OCI-LY7 (cell line): ENCODE measurements at regions not wholly inside any gene's neighbourhood (a gene's known extent, or its start where the extent isn't known, plus 50 kb on each side); places are given as distances from the start of the nearest gene placed in this dataset.

Experiments used
- BruUV-seq: library from RNA; stranded (reverse); fragments of 400-500 nt; replicated peaks from 2 replicates; lab custom pipeline; 2021; lab: Mats Ljungman, UMichigan
- CTCF ChIA-PET: fragments of 300-600 bp; sonication (Branson Sonifier 250); formaldehyde crosslinking; loops from one replicate; lab custom pipeline; 2022; ENCODE audit warnings: antibody characterized with exemption; ENCODE audit not compliant: unreplicated experiment; lab: Charles Lee
- POLR2A ChIA-PET: fragments of 300-600 bp; sonication (Branson Sonifier 250); formaldehyde crosslinking; loops from one replicate; lab custom pipeline; 2022; ENCODE audit warnings: antibody characterized with exemption; lab: Charles Lee
- DNase-seq: peaks from one replicate; pipeline ENCODE4 v3.0.0-alpha.2; 2015; ENCODE audit warnings: low spot score
- H2AFZ ChIP-seq: fragments of 200-600 bp; sonication (generic), shearing (Covaris generic); 2 replicates; pipeline ENCODE4 v1.6.1; 2014; ENCODE audit warnings: mild to moderate bottlenecking, antibody characterized with exemption, low read length, moderate library complexity
- H3K27ac ChIP-seq: fragments of 200-600 bp; sonication (generic); 2 replicates; pipeline ENCODE4 v1.5.1; 2014; ENCODE audit warnings: mixed run types, low read depth, mild to moderate bottlenecking, moderate library complexity, low read length, inconsistent platforms; ENCODE audit not compliant: poor library complexity, severe bottlenecking
- H3K36me3 ChIP-seq: fragments of 200-600 bp; sonication (generic); 2 replicates; pipeline ENCODE4 v1.6.1; 2014; ENCODE audit warnings: mild to moderate bottlenecking, antibody characterized with exemption, low read length, moderate library complexity, mixed read lengths; ENCODE audit not compliant: insufficient read depth
- H3K4me1 ChIP-seq: fragments of 200-600 bp; sonication (generic); 2 replicates; pipeline ENCODE4 v1.5.1; 2014; ENCODE audit warnings: mild to moderate bottlenecking, low read length; ENCODE audit not compliant: insufficient read depth, poor library complexity, severe bottlenecking
- H3K4me2 ChIP-seq: fragments of 200-600 bp; sonication (generic); 2 replicates; pipeline ENCODE4 v1.6.1; 2014; ENCODE audit warnings: mild to moderate bottlenecking, low read length
- H3K4me3 ChIP-seq: fragments of 200-600 bp; sonication (generic); 2 replicates; pipeline ENCODE4 v1.5.1; 2014; ENCODE audit warnings: mild to moderate bottlenecking, low read depth, low read length; ENCODE audit not compliant: poor library complexity, severe bottlenecking
- H3K79me2 ChIP-seq: fragments of 200-600 bp; sonication (generic); 2 replicates; pipeline ENCODE4 v1.6.1; 2016; ENCODE audit warnings: low read depth, mild to moderate bottlenecking, low read length, moderate library complexity, mixed read lengths; ENCODE audit not compliant: insufficient read depth
- H3K9me2 ChIP-seq: fragments of 200-600 bp; sonication (generic); 2 replicates; pipeline ENCODE4 v1.6.1; 2016; ENCODE audit warnings: mild to moderate bottlenecking, low read length, mixed read lengths; ENCODE audit not compliant: insufficient read depth
- H3K9me3 ChIP-seq: fragments of 200-600 bp; sonication (generic); 2 replicates; pipeline ENCODE4 v1.6.1; 2014; ENCODE audit warnings: mild to moderate bottlenecking, mixed run types, low read length, mixed read lengths
- H4K20me1 ChIP-seq: fragments of 200-600 bp; sonication (generic); 2 replicates; pipeline ENCODE4 v1.6.1; 2014; ENCODE audit warnings: mild to moderate bottlenecking, antibody characterized with exemption, low read length, moderate library complexity, mixed read lengths; ENCODE audit not compliant: insufficient read depth
- CTCF ChIP-seq: fragments of 200-600 bp; sonication (generic); conservative IDR thresholded peaks from 2 replicates; pipeline ENCODE4 v1.5.1; 2014; ENCODE audit warnings: mild to moderate bottlenecking, antibody characterized with exemption, low read length, moderate library complexity, mixed read lengths
- EZH2phosphoT487 ChIP-seq: fragments of 200-600 bp; sonication (generic); IDR thresholded peaks from 2 replicates; pipeline ENCODE4 v1.6.1; 2018; ENCODE audit warnings: low read depth, borderline replicate concordance, mild to moderate bottlenecking, mixed run types, antibody characterized with exemption, low read length, moderate library complexity, mixed read lengths
- intact Hi-C: fragments of 100-400 bp; cut with micrococcal nuclease; formaldehyde crosslinking; loops from one replicate; pipeline ENCODE4 v1.10.0; 2022; ENCODE audit not compliant: unreplicated experiment

GRCh38 chr18:44450226-44450625, 230.5 kb upstream of the SETBP1 start:
- DNase-seq: no peak
- Histone ChIP-seq H3K4me2 (no peak overlapping the region), H3K79me2 (no peaks in the 10 kb centered on the region), H3K9me2 (no peaks in the 10 kb centered on the region), H3K27ac (no peak overlapping the region), H2AFZ (no peak overlapping the region), H4K20me1 (no peaks in the 10 kb centered on the region), H3K36me3 (no peaks in the 10 kb centered on the region), H3K9me3 (no peaks in the 10 kb centered on the region), H3K4me1 (no peaks in the 10 kb centered on the region), H3K4me3 (no peak overlapping the region)
- POLR2A ChIA-PET: no interaction called here
- intact Hi-C loops: no loop called here
- BruUV-seq: no TSS peak
- TF ChIP-seq EZH2phosphoT487: no peak
- no peak for TF ChIP-seq CTCF
- CTCF ChIA-PET: no interaction called here

GRCh38 chr18:44452346-44452745, 228.3 kb upstream of the SETBP1 start:
- DNase-seq: no peak
- no peaks in the 10 kb centered on the region for H3K4me1 ChIP-seq
- H3K9me2 ChIP-seq: no peaks in the 10 kb centered on the region
- CTCF ChIA-PET: no interaction called here
- POLR2A ChIA-PET: interaction anchor here (1.6 kb wide), 1 partner anchor 17 kb away, joined by 5 read pairs; no protein-coding TSS in a partner anchor
- no peak overlapping the region for H3K4me2 ChIP-seq
- no peaks in the 10 kb centered on the region for H3K36me3 ChIP-seq
- TF ChIP-seq EZH2phosphoT487 (no peak), CTCF (no peak)
- H3K4me3 ChIP-seq: no peak overlapping the region
- no peaks in the 10 kb centered on the region for H4K20me1 ChIP-seq
- no peak overlapping the region for H3K27ac ChIP-seq
- no peaks in the 10 kb centered on the region for H3K9me3 ChIP-seq
- no TSS peak for BruUV-seq
- intact Hi-C loops: no loop called here
- H3K79me2 ChIP-seq: no peaks in the 10 kb centered on the region
- no peak overlapping the region for H2AFZ ChIP-seq

DNA sequence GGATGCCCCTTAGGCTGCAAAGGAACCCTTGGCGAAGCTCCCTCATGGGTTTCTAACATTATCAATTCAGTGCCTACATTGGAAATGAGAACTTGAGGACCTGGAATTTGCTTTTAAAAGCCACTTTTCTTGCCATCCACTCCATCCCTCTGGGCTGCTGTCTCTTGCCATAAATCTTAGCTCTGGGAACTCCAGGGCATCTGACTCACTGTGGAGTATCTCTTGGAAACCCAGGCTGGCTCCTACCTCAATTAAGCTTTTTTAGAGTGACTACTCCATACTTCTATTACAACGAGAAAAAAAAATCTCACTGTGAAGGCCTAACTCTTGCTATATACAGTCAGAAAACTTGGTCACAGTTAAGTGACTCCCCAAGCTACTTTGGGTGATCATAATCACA, 227.2 kb upstream of the SETBP1 start:
- no peaks in the 10 kb centered on the region for H3K9me3 ChIP-seq
- POLR2A ChIA-PET: interaction anchor here (1.6 kb wide), 1 partner anchor 15 kb away, joined by 5 read pairs; no protein-coding TSS in a partner anchor
- intact Hi-C loops: no loop called here
- TF ChIP-seq EZH2phosphoT487: no peak
- TF ChIP-seq CTCF: no peak
- H3K27ac ChIP-seq: no peak overlapping the region
- H3K4me1 ChIP-seq: no peaks in the 10 kb centered on the region
- no TSS peak for BruUV-seq
- DNase-seq: no peak
- H4K20me1 ChIP-seq: no peaks in the 10 kb centered on the region
- H3K4me2 ChIP-seq: no peak overlapping the region
- no peaks in the 10 kb centered on the region for H3K36me3 ChIP-seq
- H3K79me2 ChIP-seq: no peaks in the 10 kb centered on the region
- CTCF ChIA-PET: no interaction called here
- no peaks in the 10 kb centered on the region for H3K9me2 ChIP-seq
- H2AFZ ChIP-seq: no peak overlapping the region
- H3K4me3 ChIP-seq: no peak overlapping the region
